ENCODE measurements at regions not wholly inside any gene's neighbourhood (a gene's known extent, or its start where the extent isn't known, plus 50 kb on each side); places are given as distances from the start of the nearest gene placed in this dataset.

DNA sequence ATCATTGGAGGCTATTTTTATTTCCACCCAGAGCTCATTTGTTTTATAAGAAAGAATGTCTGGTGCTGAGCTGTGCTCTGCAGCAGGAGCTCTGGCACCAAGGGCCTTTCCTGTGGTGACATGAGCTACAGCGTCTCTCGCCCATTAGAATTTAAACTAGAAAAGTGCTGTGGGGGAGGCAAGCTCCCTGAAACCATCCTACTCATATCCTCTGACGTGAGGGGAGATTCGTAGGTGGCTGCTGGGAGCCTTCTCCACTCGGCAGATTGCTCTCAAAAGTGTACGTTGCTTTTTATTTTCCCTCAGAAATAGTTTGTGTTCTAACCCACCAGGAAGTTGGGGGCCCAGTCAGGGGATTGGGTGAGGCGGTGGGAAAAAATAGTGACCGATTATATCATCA, 76.3 kb upstream of the ARHGEF3 start:
- Histone ChIP-seq H3K4me1 (ENCODE audit: control insufficient read depth in 2 of 3, insufficient read depth in 2 of 3, low read depth in 1 of 3, low read length in 3 of 3) (no peaks in the 10 kb centered on the region), H3K27ac (ENCODE audit: low read depth in 2 of 2, low read length in 2 of 2) (peak overlapping the region in 1 of 2 donors; percentile 20), H3K9ac (ENCODE audit: low read length in 3 of 3) (no peak overlapping the region), H3K9me3 (ENCODE audit: control insufficient read depth in 2 of 3, insufficient read depth in 1 of 3, low read length in 3 of 3) (no peaks in the 10 kb centered on the region), H3K27me3 (ENCODE audit: control insufficient read depth, insufficient read depth, low read length) (no peaks in the 10 kb centered on the region), H3K36me3 (ENCODE audit: control insufficient read depth in 2 of 3, insufficient read depth in 3 of 3, low read length in 3 of 3) (no peaks in the 10 kb centered on the region), H3K4me3 (ENCODE audit: low read length in 3 of 3) (no peak overlapping the region)
- intact Hi-C loops (cut with DNase I) = no loop called here
- TF ChIP-seq, protein P1, sequence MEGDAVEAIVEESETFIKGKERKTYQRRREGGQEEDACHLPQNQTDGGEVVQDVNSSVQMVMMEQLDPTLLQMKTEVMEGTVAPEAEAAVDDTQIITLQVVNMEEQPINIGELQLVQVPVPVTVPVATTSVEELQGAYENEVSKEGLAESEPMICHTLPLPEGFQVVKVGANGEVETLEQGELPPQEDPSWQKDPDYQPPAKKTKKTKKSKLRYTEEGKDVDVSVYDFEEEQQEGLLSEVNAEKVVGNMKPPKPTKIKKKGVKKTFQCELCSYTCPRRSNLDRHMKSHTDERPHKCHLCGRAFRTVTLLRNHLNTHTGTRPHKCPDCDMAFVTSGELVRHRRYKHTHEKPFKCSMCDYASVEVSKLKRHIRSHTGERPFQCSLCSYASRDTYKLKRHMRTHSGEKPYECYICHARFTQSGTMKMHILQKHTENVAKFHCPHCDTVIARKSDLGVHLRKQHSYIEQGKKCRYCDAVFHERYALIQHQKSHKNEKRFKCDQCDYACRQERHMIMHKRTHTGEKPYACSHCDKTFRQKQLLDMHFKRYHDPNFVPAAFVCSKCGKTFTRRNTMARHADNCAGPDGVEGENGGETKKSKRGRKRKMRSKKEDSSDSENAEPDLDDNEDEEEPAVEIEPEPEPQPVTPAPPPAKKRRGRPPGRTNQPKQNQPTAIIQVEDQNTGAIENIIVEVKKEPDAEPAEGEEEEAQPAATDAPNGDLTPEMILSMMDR (IDR thresholded peaks at IDR 0.05; ENCODE audit: borderline replicate concordance, extremely low read depth, insufficient read depth) = no peak
- peak in 4 of 5 donors; percentile 58 to 87 (median 76) for DNase-seq
- no peak for FAIRE-seq

DNA sequence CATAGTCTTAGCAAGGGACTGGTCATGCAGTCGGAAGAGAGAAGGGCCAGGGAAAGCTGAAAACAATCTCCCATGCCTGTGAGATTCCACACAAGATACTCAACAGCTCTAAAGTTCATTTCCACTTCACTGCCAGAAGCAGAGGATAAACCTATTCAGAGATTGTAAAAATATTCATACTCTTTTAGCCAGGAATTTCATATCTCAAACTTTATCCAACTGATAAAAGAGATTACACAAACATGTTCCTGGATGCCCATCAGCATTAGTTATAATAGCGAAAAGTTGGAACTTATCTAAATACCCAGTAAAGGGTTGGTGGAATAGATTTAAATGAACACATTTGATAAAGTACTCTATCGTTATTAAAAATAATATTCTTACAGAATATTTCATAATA, 75.2 kb upstream of the ARHGEF3 start:
- Histone ChIP-seq H3K9me3 (ENCODE audit: control insufficient read depth in 2 of 3, insufficient read depth in 1 of 3, low read length in 3 of 3) (no peaks in the 10 kb centered on the region), H3K27ac (ENCODE audit: low read depth in 2 of 2, low read length in 2 of 2) (no peak overlapping the region), H3K9ac (ENCODE audit: low read length in 3 of 3) (no peak overlapping the region), H3K27me3 (ENCODE audit: control insufficient read depth, insufficient read depth, low read length) (no peaks in the 10 kb centered on the region), H3K4me3 (ENCODE audit: low read length in 3 of 3) (no peak overlapping the region), H3K4me1 (ENCODE audit: control insufficient read depth in 2 of 3, insufficient read depth in 2 of 3, low read depth in 1 of 3, low read length in 3 of 3) (no peaks in the 10 kb centered on the region), H3K36me3 (ENCODE audit: control insufficient read depth in 2 of 3, insufficient read depth in 3 of 3, low read length in 3 of 3) (no peaks in the 10 kb centered on the region)
- FAIRE-seq = no peak
- intact Hi-C loops (cut with DNase I) = no loop called here
- TF ChIP-seq, protein P1 (IDR thresholded peaks at IDR 0.05; ENCODE audit: borderline replicate concordance, extremely low read depth, insufficient read depth) = no peak
- DNase-seq = no peak

- Histone ChIP-seq H3K27me3 (ENCODE audit: control insufficient read depth, insufficient read depth, low read length) (no peaks in the 10 kb centered on the region), H3K9me3 (ENCODE audit: control insufficient read depth in 2 of 3, insufficient read depth in 1 of 3, low read length in 3 of 3) (no peaks in the 10 kb centered on the region), H3K36me3 (ENCODE audit: control insufficient read depth in 2 of 3, insufficient read depth in 3 of 3, low read length in 3 of 3) (no peaks in the 10 kb centered on the region), H3K27ac (ENCODE audit: low read depth in 2 of 2, low read length in 2 of 2) (no peak overlapping the region), H3K9ac (ENCODE audit: low read length in 3 of 3) (no peak overlapping the region), H3K4me3 (ENCODE audit: low read length in 3 of 3) (no peak overlapping the region), H3K4me1 (ENCODE audit: control insufficient read depth in 2 of 3, insufficient read depth in 2 of 3, low read depth in 1 of 3, low read length in 3 of 3) (no peaks in the 10 kb centered on the region)
- TF ChIP-seq, protein P1 (IDR thresholded peaks at IDR 0.05; ENCODE audit: borderline replicate concordance, extremely low read depth, insufficient read depth) = no peak
- FAIRE-seq = no peak
- intact Hi-C loops (cut with DNase I) = no loop called here
- DNase-seq = no peak
Measured at GRCh38 chr3:56874269-56874668, 72.5 kb upstream of the ARHGEF3 start.

DNA sequence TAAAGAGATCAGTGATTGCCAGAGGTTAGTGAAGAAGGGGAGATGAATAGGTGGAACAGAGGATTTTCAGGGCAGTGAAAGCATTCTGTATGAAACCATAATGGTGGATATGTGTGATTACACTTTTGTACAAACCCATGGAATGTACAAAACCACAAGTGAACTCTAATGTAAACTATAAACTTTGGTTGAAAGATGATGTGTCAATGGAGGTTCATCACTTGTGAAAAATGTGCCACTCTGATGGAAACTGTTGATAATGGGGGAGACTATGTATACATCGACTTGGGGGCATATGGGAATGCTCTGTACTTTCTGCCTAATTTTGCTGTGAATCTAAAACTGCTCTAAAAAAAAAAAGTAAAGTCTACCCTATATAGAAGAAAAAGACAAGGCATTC, 68.7 kb upstream of the ARHGEF3 start:
- TF ChIP-seq, protein P1 (IDR thresholded peaks at IDR 0.05; ENCODE audit: borderline replicate concordance, extremely low read depth, insufficient read depth) = no peak
- no peaks in the 10 kb centered on the region for H3K4me1 ChIP-seq (ENCODE audit: control insufficient read depth in 2 of 3, insufficient read depth in 2 of 3, low read depth in 1 of 3, low read length in 3 of 3)

More for the DNA sequence above, 68.7 kb upstream of the ARHGEF3 start:
- Histone ChIP-seq H3K4me3 (ENCODE audit: low read length in 3 of 3) (no peak overlapping the region), H3K36me3 (ENCODE audit: control insufficient read depth in 2 of 3, insufficient read depth in 3 of 3, low read length in 3 of 3) (no peaks in the 10 kb centered on the region), H3K27me3 (ENCODE audit: control insufficient read depth, insufficient read depth, low read length) (no peaks in the 10 kb centered on the region), H3K27ac (ENCODE audit: low read depth in 2 of 2, low read length in 2 of 2) (no peak overlapping the region), H3K9ac (ENCODE audit: low read length in 3 of 3) (no peak overlapping the region), H3K9me3 (ENCODE audit: control insufficient read depth in 2 of 3, insufficient read depth in 1 of 3, low read length in 3 of 3) (no peaks in the 10 kb centered on the region)
- intact Hi-C loops (cut with DNase I) = no loop called here
- FAIRE-seq (no peak), DNase-seq (no peak)

All from kidney (tissue), 13 donors.